K562 (cell line): ENCODE measurements at regions not wholly inside any gene's neighbourhood (a gene's known extent, or its start where the extent isn't known, plus 50 kb on each side); places are given as distances from the start of the nearest gene placed in this dataset.

Source experiments
- ELK3 ChIP-seq: fragments of 450-650 bp; formaldehyde crosslinking; IDR thresholded peaks from 2 replicates; pipeline ENCODE4 v1.4.0; 2020; ENCODE audit warnings: mild to moderate bottlenecking
- GATA2 ChIP-seq: sonication (generic); formaldehyde crosslinking; IDR thresholded peaks from 2 replicates; pipeline ENCODE4 v1.4.0; 2020; ENCODE audit warnings: mild to moderate bottlenecking, missing genetic modification reagents
- HINFP ChIP-seq: fragments of 450-650 bp; conservative IDR thresholded peaks from 2 replicates; pipeline ENCODE4 v1.6.1; 2016; ENCODE audit warnings: missing genetic modification characterization, low read depth, mild to moderate bottlenecking, control low read depth, missing compliant biosample characterization
- HNRNPK ChIP-seq: fragments of 200-400 bp; formaldehyde crosslinking; IDR thresholded peaks from one replicate; pipeline ENCODE4 v1.6.1; 2018; ENCODE audit warnings: mild to moderate bottlenecking, low read depth, low read length; ENCODE audit not compliant: poor library complexity, severe bottlenecking
- ILF3 ChIP-seq: fragments of 450-650 bp; IDR thresholded peaks from 2 replicates; pipeline ENCODE4 v1.6.1; 2018; ENCODE audit warnings: antibody characterized with exemption, mild to moderate bottlenecking, moderate library complexity, borderline replicate concordance
- KDM1A ChIP-seq, 2 experiments: fragments of 450-650 bp; IDR thresholded peaks; 2 replicates each; pipeline ENCODE4 v1.6.1; 2016; ENCODE audit warnings: mild to moderate bottlenecking in 2 of 2
- SMAD3 ChIP-seq: fragments of 450-650 bp; formaldehyde crosslinking; conservative IDR thresholded peaks from 2 replicates; pipeline ENCODE4 v1.4.0; 2020; ENCODE audit warnings: mild to moderate bottlenecking
- ZBED1 ChIP-seq: IDR thresholded peaks from 2 replicates; pipeline ENCODE4 v1.6.1; 2014
- ZNF589 ChIP-seq: fragments of 200-800 bp; sonication (Bioruptor generic); IDR thresholded peaks from 2 replicates; pipeline ENCODE4 v1.6.1; 2016; ENCODE audit warnings: low read depth, missing genetic modification characterization, missing compliant biosample characterization
- TF ChIP-seq, protein P1 (sequence below): sonication (generic); formaldehyde crosslinking; IDR thresholded peaks from 2 replicates; pipeline ENCODE4 v1.4.0; 2020; ENCODE audit warnings: mild to moderate bottlenecking, missing genetic modification reagents
- TF ChIP-seq, protein P2 (sequence below): fragments of 250-450 bp; sonication (Bioruptor Pico); IDR thresholded peaks from 2 replicates; pipeline ENCODE4 v1.5.0; 2021

GRCh38 chr21:35164971-35165483, 115.9 kb upstream of the RUNX1 start (continued):
- TF ChIP-seq, protein P1, sequence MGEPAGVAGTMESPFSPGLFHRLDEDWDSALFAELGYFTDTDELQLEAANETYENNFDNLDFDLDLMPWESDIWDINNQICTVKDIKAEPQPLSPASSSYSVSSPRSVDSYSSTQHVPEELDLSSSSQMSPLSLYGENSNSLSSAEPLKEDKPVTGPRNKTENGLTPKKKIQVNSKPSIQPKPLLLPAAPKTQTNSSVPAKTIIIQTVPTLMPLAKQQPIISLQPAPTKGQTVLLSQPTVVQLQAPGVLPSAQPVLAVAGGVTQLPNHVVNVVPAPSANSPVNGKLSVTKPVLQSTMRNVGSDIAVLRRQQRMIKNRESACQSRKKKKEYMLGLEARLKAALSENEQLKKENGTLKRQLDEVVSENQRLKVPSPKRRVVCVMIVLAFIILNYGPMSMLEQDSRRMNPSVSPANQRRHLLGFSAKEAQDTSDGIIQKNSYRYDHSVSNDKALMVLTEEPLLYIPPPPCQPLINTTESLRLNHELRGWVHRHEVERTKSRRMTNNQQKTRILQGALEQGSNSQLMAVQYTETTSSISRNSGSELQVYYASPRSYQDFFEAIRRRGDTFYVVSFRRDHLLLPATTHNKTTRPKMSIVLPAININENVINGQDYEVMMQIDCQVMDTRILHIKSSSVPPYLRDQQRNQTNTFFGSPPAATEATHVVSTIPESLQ, result no peak
- TF ChIP-seq, protein P2, sequence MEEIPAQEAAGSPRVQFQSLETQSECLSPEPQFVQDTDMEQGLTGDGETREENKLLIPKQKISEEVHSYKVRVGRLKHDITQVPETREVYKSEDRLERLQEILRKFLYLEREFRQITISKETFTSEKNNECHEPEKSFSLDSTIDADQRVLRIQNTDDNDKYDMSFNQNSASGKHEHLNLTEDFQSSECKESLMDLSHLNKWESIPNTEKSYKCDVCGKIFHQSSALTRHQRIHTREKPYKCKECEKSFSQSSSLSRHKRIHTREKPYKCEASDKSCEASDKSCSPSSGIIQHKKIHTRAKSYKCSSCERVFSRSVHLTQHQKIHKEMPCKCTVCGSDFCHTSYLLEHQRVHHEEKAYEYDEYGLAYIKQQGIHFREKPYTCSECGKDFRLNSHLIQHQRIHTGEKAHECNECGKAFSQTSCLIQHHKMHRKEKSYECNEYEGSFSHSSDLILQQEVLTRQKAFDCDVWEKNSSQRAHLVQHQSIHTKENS, result no peak
- TF ChIP-seq HNRNPK (no peak), ILF3 (no peak), HINFP (no peak), ZBED1 (no peak), KDM1A (IDR thresholded peaks at IDR 0.05) (peak; percentile 40 to 43; a peak in 3 of 4 replicates), ELK3 (CRISPR knock-in tag) (no peak), GATA2 (CRISPR knock-in tag) (no peak), ZNF589 (CRISPR knock-in tag) (no peak), SMAD3 (no peak)
